Ishikawa (cell line): ENCODE measurements at regions not wholly inside any gene's neighbourhood (a gene's known extent, or its start where the extent isn't known, plus 50 kb on each side); places are given as distances from the start of the nearest gene placed in this dataset.

Source experiments
- CEBPB ChIP-seq: IDR thresholded peaks from 2 replicates; pipeline ENCODE4 v1.6.1; 2012
- CREB1 ChIP-seq: IDR thresholded peaks from 2 replicates; pipeline ENCODE4 v1.6.1; 2012; ENCODE audit warnings: low read depth
- EGR1 ChIP-seq: IDR thresholded peaks from 2 replicates; pipeline ENCODE4 v1.6.1; 2012
- EP300 ChIP-seq: IDR thresholded peaks from 2 replicates; pipeline ENCODE4 v1.6.1; 2012; ENCODE audit warnings: borderline replicate concordance
- FOXM1 ChIP-seq: IDR thresholded peaks from 2 replicates; pipeline ENCODE4 v1.6.1; 2012; ENCODE audit warnings: low read depth, borderline replicate concordance
- NFIC ChIP-seq: IDR thresholded peaks from 2 replicates; pipeline ENCODE4 v1.6.1; 2012
- RAD21 ChIP-seq: IDR thresholded peaks from 2 replicates; pipeline ENCODE4 v1.6.1; 2012; ENCODE audit warnings: low read depth
- TAF1 ChIP-seq: IDR thresholded peaks from 2 replicates; pipeline ENCODE4 v1.6.1; 2012; ENCODE audit warnings: low read depth, mild to moderate bottlenecking
- TCF12 ChIP-seq: IDR thresholded peaks from 2 replicates; pipeline ENCODE4 v1.6.1; 2012; ENCODE audit warnings: low read depth
- TEAD4 ChIP-seq: IDR thresholded peaks from 2 replicates; pipeline ENCODE4 v1.6.1; 2012
- YY1 ChIP-seq: IDR thresholded peaks from 2 replicates; pipeline ENCODE4 v1.6.1; 2012; ENCODE audit warnings: low read depth
- ZBTB7A ChIP-seq: IDR thresholded peaks from 2 replicates; pipeline ENCODE4 v1.6.1; 2012; ENCODE audit warnings: low read depth
- TF ChIP-seq, protein P1 (sequence below): IDR thresholded peaks from 2 replicates; pipeline ENCODE4 v1.6.1; 2012
- TF ChIP-seq, protein P2 (sequence below): IDR thresholded peaks from 2 replicates; pipeline ENCODE4 v1.6.1; 2012; ENCODE audit warnings: low read depth, mild to moderate bottlenecking
- TF ChIP-seq, protein P3 (sequence below): IDR thresholded peaks from 2 replicates; pipeline ENCODE4 v1.6.1; 2012

DNA sequence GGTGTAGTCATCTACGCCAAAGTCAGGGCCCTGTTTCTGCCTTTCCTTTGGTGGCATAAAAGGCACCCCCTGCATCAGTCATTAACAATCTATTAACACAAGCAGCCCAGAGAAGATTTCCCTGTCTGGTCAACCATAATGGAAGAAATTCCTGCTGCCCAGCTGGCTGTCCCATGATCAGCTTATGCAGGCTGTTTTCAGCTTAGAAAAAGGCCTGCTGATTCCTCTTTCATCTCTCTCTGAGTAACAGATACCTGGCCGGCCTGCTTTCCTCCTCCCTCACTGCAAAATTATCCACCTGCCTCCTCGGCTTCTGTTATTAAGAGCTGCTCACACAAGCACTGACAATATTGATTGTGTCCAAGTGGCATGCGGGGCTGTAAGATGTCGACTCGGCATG is 70.3 kb upstream of the MMP2 start:
- no peak for TF ChIP-seq TAF1
- no peak for TF ChIP-seq CREB1
- no peak for TF ChIP-seq TCF12
- TF ChIP-seq EGR1: no peak
- TF ChIP-seq, protein P1, sequence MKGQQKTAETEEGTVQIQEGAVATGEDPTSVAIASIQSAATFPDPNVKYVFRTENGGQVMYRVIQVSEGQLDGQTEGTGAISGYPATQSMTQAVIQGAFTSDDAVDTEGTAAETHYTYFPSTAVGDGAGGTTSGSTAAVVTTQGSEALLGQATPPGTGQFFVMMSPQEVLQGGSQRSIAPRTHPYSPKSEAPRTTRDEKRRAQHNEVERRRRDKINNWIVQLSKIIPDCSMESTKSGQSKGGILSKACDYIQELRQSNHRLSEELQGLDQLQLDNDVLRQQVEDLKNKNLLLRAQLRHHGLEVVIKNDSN: no peak
- TF ChIP-seq FOXM1: no peak
- TF ChIP-seq NFIC: no peak
- no peak for TF ChIP-seq YY1
- TF ChIP-seq ZBTB7A: no peak
- TF ChIP-seq EP300: no peak

DNA sequence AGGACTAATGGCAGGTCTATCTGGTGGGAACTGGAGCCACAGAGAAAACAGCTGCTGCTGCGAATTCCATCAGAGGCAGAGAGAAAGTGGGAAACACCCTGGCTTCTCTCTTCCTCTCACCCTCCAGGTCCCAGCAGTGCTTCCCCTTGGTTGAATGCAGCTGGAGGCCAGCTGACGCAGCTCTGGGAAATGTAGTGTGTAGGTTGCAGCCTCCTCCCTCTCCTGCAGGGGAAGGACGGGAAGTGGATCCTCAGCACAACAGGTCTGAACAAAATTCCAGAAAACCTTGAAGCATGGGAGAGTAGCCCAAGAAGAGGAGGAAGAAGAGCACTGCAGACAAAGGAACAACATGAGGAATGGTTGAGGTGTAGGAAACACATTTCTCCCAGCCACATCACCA is 67.8 kb upstream of the MMP2 start:
- TF ChIP-seq YY1 (no peak), RAD21 (no peak), CREB1 (no peak), TEAD4 (no peak), FOXM1 (no peak), TCF12 (no peak), EGR1 (no peak), EP300 (no peak), NFIC (no peak), TAF1 (no peak), CEBPB (no peak), ZBTB7A (no peak)
- TF ChIP-seq, protein P2, sequence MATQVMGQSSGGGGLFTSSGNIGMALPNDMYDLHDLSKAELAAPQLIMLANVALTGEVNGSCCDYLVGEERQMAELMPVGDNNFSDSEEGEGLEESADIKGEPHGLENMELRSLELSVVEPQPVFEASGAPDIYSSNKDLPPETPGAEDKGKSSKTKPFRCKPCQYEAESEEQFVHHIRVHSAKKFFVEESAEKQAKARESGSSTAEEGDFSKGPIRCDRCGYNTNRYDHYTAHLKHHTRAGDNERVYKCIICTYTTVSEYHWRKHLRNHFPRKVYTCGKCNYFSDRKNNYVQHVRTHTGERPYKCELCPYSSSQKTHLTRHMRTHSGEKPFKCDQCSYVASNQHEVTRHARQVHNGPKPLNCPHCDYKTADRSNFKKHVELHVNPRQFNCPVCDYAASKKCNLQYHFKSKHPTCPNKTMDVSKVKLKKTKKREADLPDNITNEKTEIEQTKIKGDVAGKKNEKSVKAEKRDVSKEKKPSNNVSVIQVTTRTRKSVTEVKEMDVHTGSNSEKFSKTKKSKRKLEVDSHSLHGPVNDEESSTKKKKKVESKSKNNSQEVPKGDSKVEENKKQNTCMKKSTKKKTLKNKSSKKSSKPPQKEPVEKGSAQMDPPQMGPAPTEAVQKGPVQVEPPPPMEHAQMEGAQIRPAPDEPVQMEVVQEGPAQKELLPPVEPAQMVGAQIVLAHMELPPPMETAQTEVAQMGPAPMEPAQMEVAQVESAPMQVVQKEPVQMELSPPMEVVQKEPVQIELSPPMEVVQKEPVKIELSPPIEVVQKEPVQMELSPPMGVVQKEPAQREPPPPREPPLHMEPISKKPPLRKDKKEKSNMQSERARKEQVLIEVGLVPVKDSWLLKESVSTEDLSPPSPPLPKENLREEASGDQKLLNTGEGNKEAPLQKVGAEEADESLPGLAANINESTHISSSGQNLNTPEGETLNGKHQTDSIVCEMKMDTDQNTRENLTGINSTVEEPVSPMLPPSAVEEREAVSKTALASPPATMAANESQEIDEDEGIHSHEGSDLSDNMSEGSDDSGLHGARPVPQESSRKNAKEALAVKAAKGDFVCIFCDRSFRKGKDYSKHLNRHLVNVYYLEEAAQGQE: no peak
- TF ChIP-seq, protein P3, sequence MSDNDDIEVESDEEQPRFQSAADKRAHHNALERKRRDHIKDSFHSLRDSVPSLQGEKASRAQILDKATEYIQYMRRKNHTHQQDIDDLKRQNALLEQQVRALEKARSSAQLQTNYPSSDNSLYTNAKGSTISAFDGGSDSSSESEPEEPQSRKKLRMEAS: no peak
- TF ChIP-seq, protein P1: no peak

DNA sequence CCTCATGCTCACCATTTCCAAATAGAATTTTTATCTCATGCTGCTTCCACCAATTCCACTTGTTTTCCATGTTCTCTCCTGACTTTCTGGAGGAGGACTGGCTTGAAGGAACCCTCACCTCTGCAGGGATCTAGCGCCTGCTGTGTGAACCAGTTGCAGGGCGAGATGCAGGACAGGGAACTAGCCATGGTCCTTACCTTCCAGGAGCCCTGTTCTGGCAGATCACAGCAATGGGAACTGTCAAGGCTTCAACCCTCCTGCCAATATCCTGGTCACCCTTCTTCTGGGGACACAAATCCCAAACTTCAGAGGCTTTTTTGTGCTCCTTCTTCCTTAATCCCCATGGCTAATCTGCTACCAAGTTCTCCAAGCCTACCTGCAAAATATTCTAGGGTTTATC is 60.4 kb upstream of the MMP2 start:
- TF ChIP-seq, protein P2: peak; percentile 75
- TF ChIP-seq, protein P1: no peak

DNA sequence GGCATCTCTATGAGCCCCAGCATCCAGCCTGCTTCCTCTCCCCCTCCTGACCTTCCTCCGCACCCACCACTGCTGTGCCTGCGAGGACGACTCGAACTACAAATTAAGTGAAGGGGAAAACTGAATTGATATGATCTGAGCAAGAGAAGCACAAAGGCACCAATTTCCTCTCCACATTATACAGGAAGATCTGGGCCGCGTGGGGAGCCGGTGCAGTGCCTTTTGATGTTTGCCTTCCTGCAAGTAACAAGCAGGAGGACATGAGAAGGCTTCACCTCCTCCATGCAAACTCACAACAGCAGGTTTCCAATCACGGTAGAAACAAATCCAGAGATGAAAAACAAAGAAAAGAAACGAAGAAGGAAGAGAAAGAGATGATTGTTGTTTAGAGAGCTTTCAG is 57.8 kb upstream of the MMP2 start:
- TF ChIP-seq ZBTB7A: no peak
- TF ChIP-seq TCF12: no peak
- no peak for TF ChIP-seq NFIC
- no peak for TF ChIP-seq CEBPB
- TF ChIP-seq, protein P3: no peak
- TF ChIP-seq, protein P1: no peak

DNA sequence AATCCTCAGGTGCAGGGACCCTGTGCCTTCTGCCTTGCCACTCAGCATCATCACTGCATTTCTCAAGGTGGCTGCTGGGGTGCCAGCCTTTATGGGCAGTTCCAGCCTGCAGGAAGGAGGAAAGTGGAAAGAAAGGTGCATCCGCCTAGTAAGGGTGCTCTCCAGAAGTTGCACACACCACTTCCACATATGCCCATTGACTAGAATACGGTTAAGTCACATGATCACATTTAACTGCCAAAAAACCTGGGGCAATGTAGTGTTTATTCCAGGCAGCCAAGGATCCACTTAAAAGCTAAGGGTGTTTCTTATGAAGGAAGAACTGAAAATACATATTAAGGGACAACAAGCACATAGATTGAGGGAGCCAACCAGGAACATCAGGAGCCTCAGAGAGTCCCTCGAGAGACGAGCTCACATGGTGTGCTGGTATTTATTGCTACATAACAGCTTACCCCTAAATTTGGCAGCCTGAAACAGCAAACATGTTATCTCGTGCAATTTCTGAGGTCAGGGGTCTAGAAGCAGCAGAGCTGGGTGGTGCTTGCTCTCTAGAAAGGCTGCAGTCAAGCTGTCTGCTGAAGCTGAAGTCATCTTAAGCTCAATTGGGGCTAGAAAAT is 52.0 kb upstream of the MMP2 start:
- TF ChIP-seq EP300 (no peak), RAD21 (no peak), NFIC (no peak), TCF12 (no peak), ZBTB7A (no peak), CEBPB (no peak), TEAD4 (no peak), CREB1 (no peak), EGR1 (no peak), FOXM1 (no peak), TAF1 (no peak), YY1 (no peak)
- TF ChIP-seq, protein P3: no peak
- TF ChIP-seq, protein P1: no peak
- TF ChIP-seq, protein P2: no peak
